SK-N-MC (cell line): ENCODE measurements at regions not wholly inside any gene's neighbourhood (a gene's known extent, or its start where the extent isn't known, plus 50 kb on each side); places are given as distances from the start of the nearest gene placed in this dataset.

ENCODE experiments used
- DNase-seq: peaks from one replicate; pipeline ENCODE4 v3.0.0-alpha.2; 2011; ENCODE audit warnings: low read depth, low spot score
- H3K27ac ChIP-seq: fragments of 200-600 bp; sonication (generic); 2 replicates; pipeline ENCODE4 v1.5.1; 2016; ENCODE audit warnings: mixed run types
- H3K36me3 ChIP-seq: fragments of 200-600 bp; sonication (generic); 2 replicates; pipeline ENCODE4 v1.6.1; 2017; ENCODE audit warnings: antibody characterized with exemption, low read length, mixed read lengths; ENCODE audit not compliant: insufficient read depth
- H3K4me3 ChIP-seq: fragments of 200-600 bp; sonication (generic); 2 replicates; pipeline ENCODE4 v1.5.1; 2016
- H3K9ac ChIP-seq: fragments of 200-600 bp; sonication (generic); 2 replicates; pipeline ENCODE4 v1.8.0; 2017; ENCODE audit warnings: mixed run types, mixed read lengths; ENCODE audit not compliant: insufficient read length
- H3K9me3 ChIP-seq: fragments of 200-600 bp; sonication (generic); 2 replicates; pipeline ENCODE4 v1.6.1; 2017; ENCODE audit warnings: low read depth, mild to moderate bottlenecking, antibody characterized with exemption, low read length, moderate library complexity, mixed read lengths
- EZH2 ChIP-seq: fragments of 200-600 bp; sonication (generic); IDR thresholded peaks from one replicate; pipeline ENCODE4 v1.6.1; 2017; ENCODE audit warnings: antibody characterized with exemption
- FOXP2 ChIP-seq: optimal IDR thresholded peaks from 2 replicates; pipeline ENCODE3; 2011; ENCODE audit warnings: mild to moderate bottlenecking, moderate library complexity; ENCODE audit not compliant: insufficient read depth; ENCODE audit errors: extremely low read length, control extremely low read depth
- POLR2AphosphoS5 ChIP-seq: IDR thresholded peaks from 2 replicates; pipeline ENCODE4 v1.6.1; 2012; ENCODE audit warnings: mild to moderate bottlenecking, low read depth, low read length, borderline replicate concordance

GRCh38 chr13:44046428-44046827, 166.7 kb downstream of the LACC1 start:
- no peak for TF ChIP-seq POLR2AphosphoS5
- TF ChIP-seq EZH2, result no peak
- TF ChIP-seq FOXP2, result no peak
- no peaks in the 10 kb centered on the region for H3K36me3 ChIP-seq
- H3K27ac ChIP-seq, result no peak overlapping the region
- H3K9ac ChIP-seq, result no peak overlapping the region
- no peak overlapping the region for H3K4me3 ChIP-seq
- H3K9me3 ChIP-seq, result no peaks in the 10 kb centered on the region
- DNase-seq, result no peak

GRCh38 chr13:44048326-44048725, 168.6 kb downstream of the LACC1 start:
- Histone ChIP-seq H3K9ac (no peak overlapping the region), H3K27ac (no peak overlapping the region), H3K4me3 (no peak overlapping the region), H3K9me3 (no peaks in the 10 kb centered on the region), H3K36me3 (no peaks in the 10 kb centered on the region)
- TF ChIP-seq POLR2AphosphoS5 (no peak), FOXP2 (no peak), EZH2 (no peak)
- no peak for DNase-seq

GRCh38 chr13:44049081-44049945, 169.6 kb downstream of the LACC1 start:
- TF ChIP-seq FOXP2, result no peak
- TF ChIP-seq EZH2, result no peak
- TF ChIP-seq POLR2AphosphoS5, result no peak
- Histone ChIP-seq H3K4me3 (no peak overlapping the region), H3K36me3 (no peaks in the 10 kb centered on the region), H3K9me3 (no peaks in the 10 kb centered on the region), H3K9ac (no peak overlapping the region), H3K27ac (no peak overlapping the region)
- no peak for DNase-seq

- H3K4me3 ChIP-seq, result no peak overlapping the region
- DNase-seq, result no peak
- H3K27ac ChIP-seq, result no peak overlapping the region
- no peaks in the 10 kb centered on the region for H3K36me3 ChIP-seq
- no peak overlapping the region for H3K9ac ChIP-seq
- no peaks in the 10 kb centered on the region for H3K9me3 ChIP-seq
- no peak for TF ChIP-seq EZH2
- no peak for TF ChIP-seq FOXP2
- no peak for TF ChIP-seq POLR2AphosphoS5
These were observed 170.9 kb downstream of the LACC1 start for GRCh38 chr13:44050450-44051063.

- no peaks in the 10 kb centered on the region for H3K36me3 ChIP-seq
- H3K4me3 ChIP-seq, result no peak overlapping the region
- H3K9me3 ChIP-seq, result no peaks in the 10 kb centered on the region
- H3K9ac ChIP-seq, result no peak overlapping the region
- no peak overlapping the region for H3K27ac ChIP-seq
- TF ChIP-seq EZH2 (no peak), POLR2AphosphoS5 (no peak), FOXP2 (no peak)
- DNase-seq, result no peak
These were observed 171.7 kb downstream of the LACC1 start for GRCh38 chr13:44051405-44051804.

GRCh38 chr13:44051918-44052675, 172.4 kb downstream of the LACC1 start:
- TF ChIP-seq POLR2AphosphoS5 (no peak), FOXP2 (no peak), EZH2 (no peak)
- no peak for DNase-seq
- Histone ChIP-seq H3K9ac (no peak overlapping the region), H3K36me3 (no peaks in the 10 kb centered on the region), H3K9me3 (no peaks in the 10 kb centered on the region), H3K4me3 (no peak overlapping the region), H3K27ac (no peak overlapping the region)

- no peaks in the 10 kb centered on the region for H3K9me3 ChIP-seq
- no peak overlapping the region for H3K9ac ChIP-seq
- H3K4me3 ChIP-seq, result no peak overlapping the region
- TF ChIP-seq FOXP2 (no peak), POLR2AphosphoS5 (no peak)
- H3K27ac ChIP-seq, result no peak overlapping the region
- no peaks in the 10 kb centered on the region for H3K36me3 ChIP-seq
- DNase-seq, result no peak
These were observed 173.1 kb downstream of the LACC1 start for GRCh38 chr13:44052780-44053184.

- H3K9me3 ChIP-seq, result no peaks in the 10 kb centered on the region
- no peak for DNase-seq
- H3K9ac ChIP-seq, result no peak overlapping the region
- no peak overlapping the region for H3K4me3 ChIP-seq
- no peak overlapping the region for H3K27ac ChIP-seq
- TF ChIP-seq POLR2AphosphoS5 (no peak), EZH2 (no peak), FOXP2 (no peak)
- no peaks in the 10 kb centered on the region for H3K36me3 ChIP-seq
These were observed 173.5 kb downstream of the LACC1 start for GRCh38 chr13:44053208-44053607.
